HG03095 (cell line): ENCODE measurements at regions not wholly inside any gene's neighbourhood (a gene's known extent, or its start where the extent isn't known, plus 50 kb on each side); places are given as distances from the start of the nearest gene placed in this dataset.
"Not testable (repeated sequence)": the region's sequence is repeated elsewhere in the genome, so short reads cannot be mapped to it uniquely, and the experiment has no call there.

Experiments used
- ATAC-seq: cut with Tn5 transposase; IDR thresholded peaks from one replicate; pipeline ENCODE4 v1.9.1; 2021; ENCODE audit warnings: moderate library complexity; ENCODE audit not compliant: unreplicated experiment

DNA sequence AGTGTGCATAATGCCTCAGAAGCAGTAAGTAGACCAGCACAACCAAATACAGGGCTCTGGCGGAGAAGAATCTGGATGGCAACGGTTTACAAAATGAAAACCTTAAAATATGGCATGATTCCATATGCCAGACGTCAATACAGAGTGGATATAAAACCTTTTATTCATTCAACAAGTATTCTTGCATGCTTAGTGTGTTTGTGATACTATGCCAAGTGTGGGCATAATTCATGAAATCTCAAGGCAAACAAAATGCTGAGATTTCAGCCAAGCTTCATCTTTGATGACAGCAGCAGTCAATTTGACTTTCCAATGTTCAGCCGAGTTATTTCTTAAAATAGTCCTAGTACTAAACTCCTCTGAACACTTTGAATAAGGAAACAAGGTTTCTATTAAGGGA is 119.4 kb downstream of the CD24 start:
- ATAC-seq = no peak

DNA sequence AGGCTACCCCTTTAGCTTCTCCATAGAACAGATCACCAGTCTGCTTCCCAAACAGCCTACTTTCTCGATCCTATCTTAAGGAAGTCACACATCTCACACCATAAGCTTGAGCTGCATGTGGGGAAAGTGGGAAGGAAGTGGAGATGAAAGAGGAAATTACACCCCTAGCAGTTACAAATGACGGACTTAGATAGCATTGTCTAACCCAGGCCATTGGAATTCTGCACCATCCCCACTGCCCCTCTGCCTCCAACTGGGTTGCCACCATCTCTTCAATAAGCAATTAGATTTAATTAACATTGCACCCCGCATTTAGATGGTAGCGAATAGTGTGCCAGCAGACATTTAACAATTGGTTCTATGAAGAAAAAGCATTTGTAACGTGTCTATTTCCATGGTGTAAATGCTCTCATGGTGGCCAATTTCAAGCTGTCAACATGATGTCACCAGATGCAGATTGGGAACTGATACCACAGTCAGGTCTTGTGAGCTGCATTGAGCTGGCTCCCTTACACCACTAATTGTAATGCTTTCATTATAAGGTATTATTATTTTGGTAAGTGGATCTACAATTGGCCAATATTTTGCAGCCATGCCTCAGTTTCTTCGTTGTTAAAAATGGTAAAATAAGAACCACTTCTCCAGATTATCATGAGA is 124.7 kb downstream of the CD24 start:
- no peak for ATAC-seq

DNA sequence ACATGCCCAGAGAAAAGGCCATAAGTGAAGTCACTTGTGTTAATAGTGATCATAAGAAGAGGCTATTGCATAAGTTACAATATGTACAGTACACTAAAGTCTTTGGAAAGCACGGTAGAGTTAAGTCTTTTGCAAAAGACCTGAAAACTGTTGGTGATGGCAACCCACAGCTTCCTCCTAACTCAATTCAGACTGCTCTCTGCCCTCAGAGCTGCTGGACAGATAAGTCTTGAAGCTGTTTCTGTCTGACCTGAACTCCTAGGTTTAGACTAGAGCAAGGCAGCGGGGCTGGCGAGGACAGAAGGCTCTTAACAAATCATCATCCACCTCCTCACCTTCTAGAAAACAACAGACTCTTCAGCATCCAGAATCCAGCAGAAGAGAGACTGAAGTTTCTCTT is 125.4 kb downstream of the CD24 start:
- ATAC-seq = no peak

DNA sequence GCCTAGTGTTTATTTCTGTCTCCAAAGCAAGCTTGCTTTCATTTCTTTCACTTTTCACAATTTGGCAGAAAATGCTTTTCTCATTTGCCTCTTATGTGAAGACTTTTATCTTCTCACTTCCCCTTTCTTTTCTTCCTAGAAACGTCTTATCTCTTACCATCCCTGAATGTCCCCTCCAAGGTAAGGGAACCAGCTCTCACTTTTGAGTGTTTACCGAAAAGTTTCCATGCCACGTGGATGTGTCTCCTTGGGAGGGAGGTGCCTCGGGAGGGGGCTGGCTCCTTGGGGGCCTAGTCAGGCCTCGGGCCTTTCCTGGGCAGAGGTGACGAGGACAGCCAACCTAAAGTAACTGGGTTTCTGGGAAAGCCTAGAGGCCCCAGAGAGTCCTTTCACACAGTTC is 127.4 kb downstream of the CD24 start:
- ATAC-seq = peak; percentile 49

DNA sequence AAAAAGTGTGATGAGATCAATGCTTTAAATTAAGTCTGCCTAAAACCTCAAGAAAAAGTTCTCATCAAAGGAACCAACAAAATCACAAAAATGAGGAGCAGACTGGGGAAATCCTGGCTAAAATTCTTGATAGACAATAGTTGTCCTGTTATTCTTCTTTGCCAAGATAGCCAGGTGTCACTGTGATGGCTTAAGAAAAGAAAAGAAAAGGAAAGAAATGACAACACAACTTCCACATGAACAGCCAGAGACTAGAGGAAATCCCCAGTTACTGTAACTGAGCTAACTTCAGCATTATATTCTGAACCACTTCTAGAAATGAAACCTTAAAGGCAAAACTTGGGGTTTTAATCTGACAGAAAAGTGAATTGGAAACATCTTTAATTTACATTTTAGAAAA is 129.6 kb downstream of the CD24 start:
- ATAC-seq = peak; percentile 66

DNA sequence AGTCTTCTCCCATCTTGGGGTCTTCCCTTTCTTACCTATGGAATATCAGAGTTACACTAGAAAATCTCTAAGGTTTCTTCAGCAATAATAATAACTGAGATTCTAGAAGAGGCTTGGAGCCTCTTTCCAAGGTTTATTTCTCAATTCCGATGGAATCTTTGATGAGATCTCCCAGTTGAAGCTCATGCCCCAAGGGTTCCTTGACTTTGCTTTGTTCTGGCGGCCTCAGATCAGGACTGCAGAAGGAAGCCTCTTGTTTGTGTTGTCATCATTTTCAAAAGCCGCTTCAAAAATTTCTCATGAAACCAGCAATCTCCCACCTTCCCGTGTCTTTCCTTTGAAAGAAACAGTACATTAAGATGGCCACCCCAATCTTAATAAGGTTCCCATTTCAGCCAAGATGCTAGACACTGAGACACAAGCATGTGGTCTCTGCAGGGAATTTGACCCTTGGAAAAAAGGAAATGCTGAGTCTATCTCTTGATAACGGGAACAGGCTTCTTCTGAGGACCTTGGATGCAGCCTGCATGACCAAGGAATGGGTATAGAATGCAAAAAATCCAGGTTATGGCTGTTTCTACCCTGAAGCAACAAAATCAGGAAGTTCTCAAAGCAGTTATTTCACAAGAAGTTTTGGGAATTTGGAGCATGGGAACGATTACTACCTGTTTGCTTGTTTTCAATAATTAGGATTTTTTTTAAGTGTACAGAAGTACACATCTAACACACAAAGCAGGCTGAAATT is 141.6 kb downstream of the CD24 start:
- ATAC-seq = no peak

DNA sequence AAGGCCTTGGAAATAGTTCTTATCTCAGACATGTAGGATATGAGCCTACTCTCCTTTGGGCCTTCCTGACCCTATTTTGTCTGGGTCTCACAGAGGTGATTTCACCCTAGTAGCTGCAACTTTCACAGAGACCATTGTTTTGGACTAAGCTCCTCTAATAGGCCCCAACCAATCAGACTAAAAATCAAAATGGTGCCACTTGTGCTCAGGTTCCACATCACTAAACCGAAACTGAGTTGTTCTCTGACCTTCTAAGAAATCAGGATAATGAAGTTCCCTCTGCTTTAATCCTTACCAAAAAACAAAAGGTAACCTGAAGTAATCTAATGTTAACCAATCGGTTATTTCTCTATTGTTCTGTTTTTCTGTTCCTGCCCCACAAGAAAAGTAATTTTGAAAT is 143.6 kb downstream of the CD24 start:
- ATAC-seq = no peak

DNA sequence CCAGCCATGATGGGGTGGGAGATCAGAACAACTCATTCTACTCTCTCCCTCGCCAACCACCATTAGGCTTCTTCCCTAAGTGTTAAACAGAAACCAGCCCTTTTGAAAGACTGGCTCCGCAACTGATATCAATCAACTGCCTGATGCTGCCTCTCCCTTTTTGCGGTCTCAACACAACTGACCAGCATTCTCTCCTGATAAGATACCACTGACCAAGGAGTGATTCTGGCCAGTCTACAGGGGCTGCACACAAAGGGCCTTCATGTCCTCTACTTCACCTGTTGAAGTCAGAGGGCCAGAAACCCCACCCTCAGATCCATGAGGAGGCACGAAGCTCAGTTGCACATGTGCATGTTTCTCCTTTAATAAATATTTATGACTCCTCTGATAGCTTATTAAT is 145.1 kb downstream of the CD24 start:
- no peak for ATAC-seq

DNA sequence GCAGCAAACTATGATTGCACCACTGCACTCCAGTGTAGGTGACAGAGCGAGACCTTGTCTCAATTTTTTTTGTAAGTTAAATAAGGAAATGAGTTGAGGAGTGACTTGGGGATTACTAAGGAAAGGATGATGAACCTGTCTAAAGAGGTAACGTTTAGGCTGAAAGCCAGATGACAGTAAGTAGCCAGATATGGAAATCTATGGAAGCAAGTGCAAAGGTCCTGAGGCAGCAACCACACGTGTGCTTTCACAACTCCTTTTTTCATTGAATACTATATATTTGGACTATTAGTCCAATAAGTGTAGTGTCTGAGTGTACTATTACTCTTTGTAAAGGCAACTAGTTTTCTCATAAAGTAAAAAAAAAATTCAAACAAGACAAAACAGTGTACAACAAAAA is 147.4 kb downstream of the CD24 start:
- ATAC-seq = no peak

DNA sequence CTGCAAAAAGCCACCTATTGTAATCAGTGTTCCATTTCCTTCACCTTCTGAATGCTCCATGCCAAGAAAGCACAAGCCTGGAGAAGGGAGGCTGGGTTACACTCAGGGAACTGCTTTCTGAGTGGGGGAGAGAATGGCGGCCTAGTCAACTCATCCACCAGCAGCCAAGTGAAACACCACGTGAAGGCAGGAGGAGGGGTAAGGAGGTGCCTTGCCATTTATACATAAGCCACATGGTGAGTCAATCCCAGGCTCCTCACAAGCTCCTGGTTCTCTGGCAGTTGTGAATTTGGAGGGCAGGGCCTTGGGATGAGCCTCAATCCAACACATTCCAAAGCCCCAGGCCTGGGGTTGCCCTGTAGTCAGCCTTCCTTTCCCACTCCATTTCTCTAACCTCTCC is 149.4 kb downstream of the CD24 start:
- ATAC-seq = no peak

DNA sequence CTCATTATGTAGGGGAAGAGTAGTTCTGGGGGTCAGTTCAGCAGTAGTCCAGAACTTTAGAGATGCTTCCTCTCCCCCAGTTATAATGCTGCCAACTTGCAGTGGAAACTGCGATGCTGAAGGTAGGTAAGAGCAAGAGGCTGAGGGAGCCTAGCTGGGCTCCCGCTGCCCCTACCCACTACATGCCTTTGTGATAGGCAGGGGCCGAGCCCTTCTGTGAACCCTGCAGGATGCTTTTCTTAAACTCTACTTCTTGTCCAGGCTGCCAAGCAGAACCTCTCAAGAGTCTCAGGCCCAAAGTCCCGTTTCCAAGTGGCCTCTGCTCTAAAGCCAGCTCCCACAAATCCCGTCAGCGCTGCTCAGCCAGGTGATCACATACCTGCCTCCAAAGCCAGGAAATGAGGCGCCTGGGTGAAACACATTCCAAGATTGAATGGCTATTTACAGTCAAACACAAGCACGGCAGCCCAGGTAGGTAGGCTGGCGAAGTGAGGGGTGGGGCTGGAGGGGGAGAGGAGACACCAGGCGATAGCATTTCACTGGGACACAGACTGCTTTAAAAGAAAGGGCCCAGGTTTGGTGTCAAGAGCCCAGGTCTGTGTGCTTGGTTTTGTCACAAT is 150.7 kb downstream of the CD24 start:
- no peak for ATAC-seq

DNA sequence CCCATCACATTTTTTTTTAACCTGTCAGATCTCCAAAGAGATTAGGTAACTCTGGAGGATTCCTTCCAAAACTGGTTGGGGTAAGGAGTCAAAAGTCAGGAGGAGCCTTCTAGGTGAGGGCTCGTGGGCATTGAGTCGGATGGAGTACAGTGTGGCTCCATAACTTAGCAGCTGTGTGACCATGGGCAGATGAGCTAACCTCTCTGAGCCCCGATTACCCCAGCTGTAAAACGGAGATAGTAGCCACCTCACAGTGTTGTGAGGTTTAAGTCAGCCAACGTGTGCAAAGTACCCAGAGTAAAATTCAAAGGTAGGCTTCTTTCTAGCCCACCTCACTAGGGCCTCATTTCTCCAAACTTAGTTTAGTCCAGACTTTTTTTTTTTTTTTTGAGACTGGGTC is 151.5 kb downstream of the CD24 start:
- ATAC-seq = no peak

DNA sequence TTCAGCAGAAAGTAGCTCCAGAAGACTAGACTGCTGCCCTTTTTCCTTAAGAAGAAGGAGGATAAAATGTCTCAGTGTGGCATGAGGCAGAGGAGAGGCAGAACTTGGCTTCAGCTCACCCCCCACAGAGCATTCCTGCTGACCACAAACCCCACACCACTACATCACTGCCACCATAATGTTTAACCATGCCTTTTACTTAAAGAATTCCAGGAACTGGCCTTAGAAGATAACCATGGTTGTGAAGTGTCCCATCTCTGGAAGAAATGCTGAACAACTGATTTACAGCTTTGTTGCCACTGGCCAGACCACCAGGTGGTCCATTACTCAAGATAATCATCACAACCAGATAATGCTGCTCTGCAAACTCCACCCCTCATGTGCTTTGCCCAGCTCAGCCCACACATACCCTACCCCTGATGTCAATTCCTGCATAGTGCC is 154.1 kb downstream of the CD24 start:
- no peak for ATAC-seq

DNA sequence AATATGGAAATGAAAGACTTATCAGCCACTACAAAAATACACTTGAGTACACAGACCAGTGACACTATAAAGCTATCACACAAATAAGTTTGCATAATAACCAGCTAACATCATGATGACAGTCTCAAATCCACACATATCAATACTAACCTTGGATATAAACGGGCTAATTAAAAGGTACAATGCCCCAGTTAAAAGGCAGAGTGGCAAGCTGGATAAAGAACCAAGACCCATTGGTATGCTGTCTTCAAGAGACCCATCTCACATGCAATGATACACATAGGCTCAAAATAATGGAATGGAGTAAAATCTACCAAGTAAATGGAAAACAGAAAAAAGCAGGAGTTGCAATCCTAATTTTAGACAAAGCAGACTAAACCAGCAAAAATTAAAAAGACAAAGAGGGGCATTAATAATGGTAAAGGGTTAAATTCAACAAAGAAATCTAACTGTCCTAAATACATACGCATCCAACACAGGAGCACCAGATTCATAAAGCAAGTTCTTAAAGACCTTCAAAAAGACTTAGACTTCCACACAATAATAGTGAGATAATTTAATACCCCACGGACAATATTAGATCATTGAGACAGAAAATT is 163.3 kb downstream of the CD24 start:
- ATAC-seq = no peak

DNA sequence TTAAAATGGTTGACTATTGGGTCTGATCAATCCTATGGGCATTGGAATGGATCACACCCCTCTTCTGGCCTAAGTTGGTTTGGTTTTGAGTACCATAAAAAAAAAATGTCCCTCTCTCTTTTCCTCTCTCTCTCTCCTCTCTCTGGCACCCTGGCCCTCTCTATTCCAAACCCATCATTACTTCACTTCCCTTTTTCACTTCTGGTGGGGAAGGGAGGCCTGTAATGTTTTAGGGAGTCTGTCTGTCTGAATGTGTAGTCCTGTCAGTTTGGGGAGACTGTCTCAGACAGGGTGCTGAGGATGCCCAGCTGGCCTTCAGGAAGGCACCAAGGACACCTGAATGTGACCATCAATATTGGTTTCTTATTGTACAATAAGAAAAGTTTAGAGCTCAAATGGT is 165.8 kb downstream of the CD24 start:
- no peak for ATAC-seq

DNA sequence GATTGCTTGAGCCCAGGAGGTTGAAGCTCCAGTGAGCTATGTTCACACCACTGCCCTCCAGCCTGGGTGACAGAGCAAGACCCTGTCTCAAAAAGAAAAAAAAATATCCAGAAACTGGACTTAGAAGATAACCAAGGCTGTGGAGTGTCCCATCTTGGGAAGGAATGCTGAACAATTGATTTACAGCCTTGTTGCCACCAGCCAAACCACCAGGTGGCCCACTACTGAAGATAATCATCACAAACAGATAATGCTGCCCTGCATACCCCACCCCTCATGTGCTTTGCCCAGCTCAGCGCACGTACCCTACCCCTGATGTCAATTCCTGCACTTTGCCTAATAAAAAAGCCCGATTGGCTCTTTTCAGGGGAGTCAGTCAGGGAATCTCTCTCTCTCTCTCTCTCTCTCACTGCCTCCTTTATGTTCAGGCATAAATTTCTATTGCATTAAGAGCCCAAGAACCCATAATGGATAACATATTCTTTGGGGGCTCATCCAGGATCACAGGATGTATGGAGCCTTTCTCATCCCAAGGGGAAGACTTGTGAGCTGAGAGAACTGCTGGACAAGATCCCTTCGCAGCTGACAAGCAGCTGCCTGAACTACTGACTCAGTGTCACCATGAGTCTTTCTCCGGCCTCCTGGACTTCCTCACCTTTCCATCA is 166.4 kb downstream of the CD24 start:
- no peak for ATAC-seq

DNA sequence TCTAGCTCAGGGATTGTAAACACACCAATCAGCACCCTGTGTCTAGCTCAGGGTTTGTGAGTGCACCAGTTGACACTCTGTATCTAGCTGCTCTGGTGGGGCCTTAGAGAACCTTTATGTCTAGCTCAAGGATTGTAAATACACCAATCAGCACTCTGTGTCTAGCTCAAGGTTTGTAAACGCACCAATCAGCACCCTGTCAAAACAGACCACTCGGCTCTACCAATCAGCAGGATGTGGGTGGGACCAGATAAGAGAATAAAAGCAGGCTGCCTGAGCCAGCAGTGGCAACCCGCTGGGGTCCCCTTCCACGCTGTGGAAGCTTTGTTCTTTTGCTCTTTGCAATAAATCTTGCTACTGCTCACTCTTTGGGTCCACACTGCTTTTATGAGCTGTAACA is 168.3 kb downstream of the CD24 start:
- not testable (repeated sequence) for ATAC-seq

DNA sequence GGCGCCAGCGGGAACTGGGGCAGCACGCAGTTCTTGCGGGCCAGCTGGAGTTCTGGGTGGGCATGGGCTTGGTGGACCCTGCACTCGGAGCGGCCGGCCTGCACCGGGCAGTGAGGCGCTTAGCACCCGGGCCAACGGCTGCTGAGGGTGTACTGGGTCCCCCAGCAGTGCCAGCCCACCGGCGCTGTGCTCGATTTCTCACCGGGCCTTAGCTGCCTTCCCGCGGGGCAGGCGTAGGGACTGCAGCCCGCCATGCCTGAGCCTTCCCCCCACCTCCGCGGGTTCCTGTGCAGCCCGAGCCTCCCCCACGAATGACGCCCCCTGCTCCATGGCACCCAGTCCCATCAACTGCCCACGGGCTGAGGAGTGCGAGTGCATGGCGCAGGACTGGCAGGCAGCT is 168.8 kb downstream of the CD24 start:
- no peak for ATAC-seq

DNA sequence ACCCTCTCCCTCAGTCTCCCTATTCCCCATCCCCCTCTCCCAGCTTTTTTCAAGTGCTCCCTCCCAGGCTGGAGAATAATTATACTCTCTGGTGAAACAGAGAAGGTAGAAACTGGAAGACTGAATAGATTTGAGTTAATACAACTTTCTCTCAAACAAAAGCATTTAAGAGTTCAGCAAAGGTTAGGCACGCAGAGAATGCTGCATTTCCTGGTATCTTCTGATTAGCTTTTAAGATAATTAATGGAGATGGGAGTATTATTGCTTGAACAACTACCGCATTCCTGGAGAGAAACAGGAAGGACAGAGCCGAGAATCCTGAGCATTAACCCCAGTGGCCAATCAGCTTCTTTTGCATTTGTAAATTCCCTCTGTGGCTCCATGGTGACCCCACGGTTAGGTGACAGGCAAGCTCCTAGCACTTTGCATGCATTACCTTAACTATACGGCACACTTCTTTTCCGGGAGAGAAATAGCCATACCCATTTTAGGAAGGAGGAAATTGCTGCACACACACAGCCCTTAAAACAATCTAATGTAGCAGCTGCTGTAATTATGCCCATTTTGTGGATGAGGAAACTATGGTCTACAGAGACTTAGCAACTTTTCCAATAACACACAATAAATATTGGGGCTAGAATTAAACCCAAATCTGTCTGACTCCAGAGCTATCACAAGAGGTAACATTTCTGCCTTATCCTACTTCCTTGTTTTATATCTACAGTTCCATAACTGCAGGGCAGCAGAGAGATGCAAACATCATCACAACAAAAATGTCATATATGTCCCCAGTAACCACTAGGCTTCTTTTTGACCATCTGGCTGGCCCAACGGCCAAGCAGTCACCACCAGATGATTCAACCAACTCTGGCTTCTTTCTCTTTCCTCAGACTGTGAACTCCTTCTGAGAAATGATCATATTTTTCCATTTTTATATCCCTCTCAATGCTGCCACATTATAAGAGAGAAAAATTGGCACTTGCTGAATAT is 169.9 kb downstream of the CD24 start:
- no peak for ATAC-seq

DNA sequence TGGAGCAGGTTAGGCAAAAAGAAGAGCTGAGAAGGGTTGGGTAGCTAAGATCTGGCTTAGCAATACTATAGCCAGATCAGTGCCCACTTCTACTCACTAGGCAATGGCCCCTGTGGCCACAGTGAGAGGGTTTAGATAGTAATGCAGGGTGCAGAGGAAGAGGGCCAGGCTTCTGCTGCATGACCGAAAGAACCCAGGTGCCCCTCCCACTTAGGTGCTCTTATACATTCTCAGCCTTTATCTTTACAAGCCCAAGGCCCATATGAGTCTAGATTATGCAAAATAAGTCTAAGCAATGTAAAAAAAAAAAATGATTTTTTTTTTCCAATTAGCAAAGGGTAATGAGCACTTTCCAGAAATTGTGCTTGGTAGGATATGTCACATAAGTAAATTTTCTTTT is 171.3 kb downstream of the CD24 start:
- no peak for ATAC-seq
